Ovary (tissue), 3 donors: ENCODE measurements at regions not wholly inside any gene's neighbourhood (a gene's known extent, or its start where the extent isn't known, plus 50 kb on each side); places are given as distances from the start of the nearest gene placed in this dataset.

Source experiments
- CTCF ChIP-seq, 3 donors: fragments of 450-650 bp in 2 of 3; fragments of 200-600 bp in 1 of 3; IDR thresholded peaks; one replicate each; pipeline versions ENCODE4 v1.5.1 to v1.8.0; 2016 to 2022; ENCODE audit warnings: antibody characterized with exemption in 3 of 3, mild to moderate bottlenecking in 1 of 3
- EP300 ChIP-seq: sonication (generic); formaldehyde crosslinking; IDR thresholded peaks from one replicate; pipeline ENCODE4 v1.6.1; 2017; ENCODE audit warnings: antibody characterized with exemption
- POLR2A ChIP-seq: fragments of 450-650 bp; IDR thresholded peaks from one replicate; pipeline ENCODE4 v1.6.1; 2017; ENCODE audit warnings: antibody characterized with exemption, mild to moderate bottlenecking, moderate library complexity
- donor health status: DM: no; HTN: no; CAD: no.

GRCh38 chr4:1582227-1582626 is 101.9 kb downstream of the FAM53A start:
- TF ChIP-seq CTCF (IDR thresholded peaks at IDR 0.05) (no peak), POLR2A (no peak), EP300 (no peak)
